HG02610 (cell line): ENCODE measurements at regions not wholly inside any gene's neighbourhood (a gene's known extent, or its start where the extent isn't known, plus 50 kb on each side); places are given as distances from the start of the nearest gene placed in this dataset.

ENCODE experiments used
- ATAC-seq: cut with Tn5 transposase; IDR thresholded peaks from one replicate; pipeline ENCODE4 v1.9.1; 2021; ENCODE audit warnings: mild to moderate bottlenecking, moderate library complexity; ENCODE audit not compliant: unreplicated experiment

- no peak for ATAC-seq
These were observed 166.8 kb downstream of the NR4A2 start for GRCh38 chr2:156165742-156166141.

GRCh38 chr2:156164091-156164720, 168.3 kb downstream of the NR4A2 start:
- no peak for ATAC-seq

- ATAC-seq: no peak
These were observed 173.7 kb downstream of the NR4A2 start for GRCh38 chr2:156158808-156159207.

- ATAC-seq: peak; percentile 51
These were observed 174.9 kb downstream of the NR4A2 start for GRCh38 chr2:156157670-156158069.

GRCh38 chr2:156156580-156156979, 175.9 kb downstream of the NR4A2 start:
- no peak for ATAC-seq

GRCh38 chr2:156155319-156155718, 177.2 kb downstream of the NR4A2 start:
- no peak for ATAC-seq

- no peak for ATAC-seq
These were observed 181.2 kb downstream of the NR4A2 start for GRCh38 chr2:156151351-156151750.

GRCh38 chr2:156147594-156148330, 184.8 kb downstream of the NR4A2 start:
- peak; percentile 82 for ATAC-seq

- no peak for ATAC-seq
These were observed 186.5 kb downstream of the NR4A2 start for GRCh38 chr2:156145976-156146375.

- ATAC-seq: no peak
These were observed 187.1 kb downstream of the NR4A2 start for GRCh38 chr2:156145469-156145868.

- ATAC-seq: no peak
These were observed 196.0 kb downstream of the NR4A2 start for GRCh38 chr2:156136566-156136965.

GRCh38 chr2:156134887-156135286, 197.6 kb downstream of the NR4A2 start:
- no peak for ATAC-seq

GRCh38 chr2:156132941-156133340, 199.6 kb downstream of the NR4A2 start:
- ATAC-seq: no peak

GRCh38 chr2:156132130-156132529, 200.4 kb downstream of the NR4A2 start:
- no peak for ATAC-seq

- no peak for ATAC-seq
These were observed 203.3 kb downstream of the NR4A2 start for GRCh38 chr2:156129227-156129626.

GRCh38 chr2:156125018-156125417, 207.5 kb downstream of the NR4A2 start:
- ATAC-seq: no peak

GRCh38 chr2:156124458-156124857, 208.1 kb downstream of the NR4A2 start:
- no peak for ATAC-seq

- ATAC-seq: no peak
These were observed 213.6 kb downstream of the NR4A2 start for GRCh38 chr2:156118753-156119416.

- no peak for ATAC-seq
These were observed 216.4 kb downstream of the NR4A2 start for GRCh38 chr2:156116113-156116512.

GRCh38 chr2:156115338-156115737, 217.2 kb downstream of the NR4A2 start:
- no peak for ATAC-seq

- ATAC-seq: no peak
These were observed 220.2 kb downstream of the NR4A2 start for GRCh38 chr2:156112323-156112722.

- peak; percentile 98 for ATAC-seq
These were observed 221.6 kb downstream of the NR4A2 start for GRCh38 chr2:156110890-156111289.
